HCEC 1CT (cell line): ENCODE measurements at regions not wholly inside any gene's neighbourhood (a gene's known extent, or its start where the extent isn't known, plus 50 kb on each side); places are given as distances from the start of the nearest gene placed in this dataset.
"Not testable (repeated sequence)": the region's sequence is repeated elsewhere in the genome, so short reads cannot be mapped to it uniquely, and the experiment has no call there.

ENCODE experiments used
- DNase-seq: peaks from one replicate; pipeline ENCODE4 v3.0.0-alpha.2; 2017

DNA sequence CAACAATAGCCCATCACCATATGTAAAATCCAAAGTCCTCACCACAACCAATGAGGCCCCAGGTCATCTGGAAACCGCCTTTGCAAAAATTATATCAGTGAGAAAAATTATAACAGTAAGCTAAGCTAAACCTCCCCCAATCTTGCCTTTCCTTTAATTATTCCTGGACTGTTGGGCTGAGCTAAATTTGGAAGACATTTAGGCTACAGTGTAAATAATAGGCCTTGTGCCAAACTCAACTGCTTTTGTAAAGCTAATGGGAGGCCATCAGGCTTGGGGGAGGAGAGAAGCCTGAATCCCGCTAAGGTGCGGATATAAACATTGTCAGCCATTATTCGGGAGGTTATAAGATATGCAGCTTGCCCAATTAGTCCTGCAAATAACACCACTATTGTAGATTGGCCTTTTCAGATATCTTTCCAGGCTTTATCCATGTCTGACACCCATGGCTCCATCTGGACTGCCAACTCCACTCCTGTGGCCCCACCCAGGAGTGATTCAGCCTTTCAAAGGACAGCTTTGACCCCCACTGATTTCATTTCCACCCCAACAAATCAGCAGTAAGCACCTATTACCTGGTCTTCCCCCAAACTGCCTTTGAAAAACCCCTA lies 53.0 kb upstream of the CA12 start:
- DNase-seq = no peak

DNA sequence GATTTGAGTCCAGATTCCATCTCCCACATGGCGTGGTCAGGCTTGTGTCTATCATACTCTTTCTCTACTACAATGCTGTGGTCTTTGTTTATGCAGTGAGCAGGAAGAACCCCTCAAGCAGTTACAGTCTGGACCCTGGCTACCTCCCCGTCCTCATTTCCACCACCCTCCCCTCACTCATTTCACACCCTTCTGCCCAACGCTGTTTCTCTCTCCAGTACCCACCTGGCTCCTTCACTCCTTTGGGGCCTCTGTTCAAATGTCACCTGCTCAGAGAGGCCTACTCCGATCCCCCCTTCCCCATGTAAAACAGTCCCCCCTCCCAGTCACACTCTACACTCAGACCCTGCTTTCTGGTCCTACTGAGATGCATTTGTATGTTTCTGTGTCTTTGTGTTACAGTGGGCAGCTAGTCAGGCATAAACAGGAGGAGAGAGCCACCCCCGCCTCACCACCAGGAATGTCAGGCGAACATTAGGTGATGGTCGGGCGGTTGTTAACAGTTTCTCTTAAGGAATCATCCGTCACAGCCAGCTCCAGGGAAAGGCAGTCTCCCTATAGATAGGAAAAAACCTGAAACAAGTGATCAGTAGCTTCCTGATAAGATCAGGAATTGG lies 53.7 kb upstream of the CA12 start:
- DNase-seq = no peak

DNA sequence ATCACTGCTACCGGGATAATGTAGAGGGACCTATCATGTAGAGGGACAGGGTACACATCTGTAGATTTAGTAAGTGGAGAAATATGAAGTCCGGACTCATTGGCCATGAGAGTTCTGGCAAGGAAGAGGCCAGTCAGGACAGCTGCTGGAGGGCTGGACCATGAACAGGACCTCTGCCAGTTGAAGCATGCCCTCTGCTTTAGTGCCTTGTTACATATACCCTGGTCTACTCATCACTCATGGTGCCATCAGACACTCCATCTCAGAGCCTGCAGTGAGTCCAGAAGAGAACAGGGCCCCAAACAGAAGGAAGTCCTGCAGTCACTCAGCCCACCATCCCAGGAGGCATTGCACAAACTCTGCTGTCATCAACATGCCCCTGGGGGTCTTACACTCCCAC lies 54.7 kb upstream of the CA12 start:
- DNase-seq = no peak

DNA sequence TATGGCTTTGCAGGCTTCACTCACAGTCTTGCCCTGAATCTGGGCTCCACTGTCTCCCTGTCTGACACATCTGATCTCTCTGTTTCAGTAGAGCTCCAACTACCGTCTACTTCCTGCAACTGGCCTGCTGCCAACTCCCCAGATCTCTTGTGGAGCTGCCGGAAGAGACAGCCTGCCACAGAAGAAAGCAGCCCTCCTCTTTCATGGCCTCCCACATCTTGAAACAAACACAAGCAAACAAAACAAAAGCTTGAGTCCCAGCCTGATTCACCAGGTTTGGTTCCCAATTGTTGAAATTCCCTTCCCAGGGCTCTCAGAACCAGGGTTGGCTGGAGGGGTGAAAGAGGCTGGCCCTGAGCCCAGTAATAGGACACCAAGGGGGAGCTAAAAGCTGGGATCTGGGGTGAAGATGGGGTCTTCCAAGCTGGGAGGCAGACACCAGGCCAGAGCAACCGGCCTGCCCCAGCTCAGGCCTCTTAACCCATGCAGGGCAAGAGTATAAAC lies 55.3 kb upstream of the CA12 start:
- DNase-seq = peak; percentile 87

DNA sequence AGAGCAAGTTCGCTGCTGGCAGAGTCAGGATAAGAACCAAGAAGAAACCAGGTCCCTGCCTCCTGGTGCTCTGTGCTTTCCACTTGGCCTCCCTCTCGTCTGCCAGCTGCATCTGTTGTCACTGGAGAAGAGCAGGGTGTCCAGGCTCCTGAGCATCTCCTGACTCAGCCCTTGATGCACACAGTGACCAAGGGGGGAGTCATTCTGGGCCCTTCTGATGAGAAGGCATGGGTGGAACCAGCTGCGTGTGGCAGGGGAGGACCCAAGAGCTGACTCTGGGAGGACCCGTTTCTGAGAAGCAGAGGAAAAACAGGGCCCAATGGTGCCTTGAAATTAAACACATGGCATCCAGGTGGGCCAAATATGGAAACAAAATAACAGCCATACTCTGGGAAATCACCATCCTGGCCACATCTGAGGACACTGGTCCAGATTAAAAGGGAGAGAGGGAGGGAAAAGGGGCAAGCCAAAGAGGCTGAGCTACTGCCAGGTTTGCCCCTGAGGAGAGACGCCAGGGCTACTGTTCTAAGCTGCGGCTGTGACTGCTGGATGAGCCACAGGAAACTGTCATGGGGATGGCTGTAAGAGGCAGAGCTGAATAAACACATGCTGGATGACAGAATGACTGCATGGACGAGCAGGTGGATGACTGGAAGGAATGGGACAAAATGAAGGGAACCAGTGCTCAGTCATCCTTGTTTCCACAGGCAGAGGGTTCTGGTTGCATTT lies 58.1 kb upstream of the CA12 start:
- DNase-seq = peak; percentile 26

DNA sequence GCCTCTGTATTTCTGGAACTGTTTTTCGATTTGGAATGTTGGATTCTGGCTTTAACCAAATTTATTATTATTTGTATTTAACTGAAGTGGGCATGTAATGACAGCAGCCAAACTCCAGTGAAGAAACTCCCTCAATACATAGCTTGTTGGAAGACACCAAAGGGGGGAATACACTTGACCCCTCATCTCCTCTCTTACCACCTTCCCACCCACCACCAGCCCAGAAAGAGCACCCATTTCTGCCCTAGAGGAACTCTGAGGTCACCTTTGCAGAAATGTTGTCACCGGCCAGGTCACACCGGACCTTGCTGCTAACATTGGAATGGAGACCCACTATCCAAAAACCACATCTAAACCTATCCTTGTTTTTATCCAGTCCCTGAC lies 58.6 kb upstream of the CA12 start:
- DNase-seq = no peak

DNA sequence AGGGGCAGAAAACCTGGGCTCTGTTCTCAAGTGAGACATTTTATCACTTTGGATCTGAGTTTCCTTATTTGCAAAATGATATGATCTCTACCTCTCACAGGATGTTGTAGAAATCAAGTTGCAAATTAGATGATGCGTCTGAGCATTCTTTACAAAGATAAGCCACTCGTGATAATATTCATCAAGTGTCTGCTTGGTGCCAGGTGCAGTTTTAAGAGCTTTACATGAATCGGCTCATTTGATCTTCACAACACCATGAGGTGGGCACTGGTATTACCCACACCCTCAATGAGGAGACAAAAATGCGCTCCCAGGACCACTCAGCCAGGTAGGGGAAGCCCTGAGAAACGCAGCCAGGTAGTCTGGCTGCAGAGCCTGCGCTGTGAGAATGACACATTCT lies 59.1 kb upstream of the CA12 start:
- no peak for DNase-seq

DNA sequence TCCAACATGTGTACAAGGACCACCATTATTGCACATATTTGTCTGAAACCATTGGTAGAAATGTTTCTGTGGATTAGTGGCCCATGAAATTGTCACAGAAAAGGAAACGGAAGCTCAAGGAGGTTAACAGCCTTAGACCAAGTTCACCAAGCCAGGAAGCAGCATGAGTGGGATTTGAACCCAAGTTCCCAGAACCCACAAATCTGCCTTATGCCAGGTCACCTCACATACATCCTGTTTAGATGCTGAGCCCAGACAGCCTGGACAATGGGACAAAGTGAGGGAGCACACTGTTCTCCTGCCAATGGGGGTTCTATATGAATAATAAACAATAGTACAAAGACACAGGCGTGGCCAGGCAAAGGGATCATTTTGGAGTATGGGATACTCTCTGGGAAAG lies 59.6 kb upstream of the CA12 start:
- no peak for DNase-seq

DNA sequence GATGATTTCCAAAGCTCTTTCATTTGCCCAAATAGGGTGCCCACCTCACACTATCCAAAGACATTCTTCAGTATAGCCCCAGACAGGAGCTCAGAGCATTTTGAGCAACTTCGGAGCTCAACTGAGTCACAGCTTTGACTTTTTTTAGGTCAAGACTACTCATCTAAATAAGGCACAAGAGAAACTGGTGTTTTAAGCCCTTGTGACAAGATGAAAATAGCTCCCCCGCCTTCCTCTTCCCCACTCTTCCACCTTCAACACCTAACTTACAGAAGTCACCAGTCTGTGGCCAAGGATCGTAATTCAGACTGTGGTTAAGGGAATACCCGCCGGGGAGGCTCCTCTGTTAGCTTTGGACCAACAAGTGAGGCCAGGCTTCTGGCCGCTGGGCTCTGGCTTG lies 60.4 kb upstream of the CA12 start:
- DNase-seq = no peak

DNA sequence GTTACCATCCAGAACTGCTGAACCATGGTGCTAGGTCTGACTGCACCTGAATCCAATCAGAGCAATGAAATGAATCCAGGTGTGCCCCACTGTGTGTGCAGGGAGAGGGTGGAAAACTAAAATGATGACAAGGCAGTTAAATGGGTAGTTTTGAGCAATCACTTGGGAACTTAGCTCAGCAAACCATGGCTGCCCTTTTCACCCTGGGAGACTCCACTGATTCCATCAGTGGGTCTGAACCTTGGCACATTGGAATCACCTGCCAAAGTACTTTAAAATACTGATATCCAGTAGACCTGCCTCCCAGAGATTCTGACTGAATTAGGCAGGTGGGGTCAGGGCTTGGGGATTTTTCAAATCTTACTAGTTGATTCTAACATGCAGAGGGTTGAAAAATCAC lies 59.8 kb upstream of the USP3 start:
- DNase-seq = no peak

DNA sequence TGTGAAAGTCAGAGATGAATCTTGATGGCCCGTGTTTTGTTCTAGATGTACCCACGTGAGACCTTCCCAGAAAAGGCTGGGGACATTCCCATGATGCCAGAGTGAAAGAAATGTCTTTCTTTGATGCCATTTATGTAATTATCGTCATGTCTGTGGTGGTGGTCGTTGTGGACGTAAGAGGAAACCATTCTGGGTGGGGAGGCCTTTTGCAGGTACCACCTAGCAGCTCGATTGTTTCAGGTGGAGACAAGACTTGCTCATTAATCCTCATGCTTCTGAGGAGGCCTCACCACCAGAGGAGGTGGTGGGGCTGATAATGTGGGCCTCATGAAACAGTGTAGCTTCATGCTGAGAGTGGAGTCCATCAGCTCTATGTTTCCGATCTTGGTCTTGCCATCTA lies 58.1 kb upstream of the USP3 start:
- DNase-seq = no peak

DNA sequence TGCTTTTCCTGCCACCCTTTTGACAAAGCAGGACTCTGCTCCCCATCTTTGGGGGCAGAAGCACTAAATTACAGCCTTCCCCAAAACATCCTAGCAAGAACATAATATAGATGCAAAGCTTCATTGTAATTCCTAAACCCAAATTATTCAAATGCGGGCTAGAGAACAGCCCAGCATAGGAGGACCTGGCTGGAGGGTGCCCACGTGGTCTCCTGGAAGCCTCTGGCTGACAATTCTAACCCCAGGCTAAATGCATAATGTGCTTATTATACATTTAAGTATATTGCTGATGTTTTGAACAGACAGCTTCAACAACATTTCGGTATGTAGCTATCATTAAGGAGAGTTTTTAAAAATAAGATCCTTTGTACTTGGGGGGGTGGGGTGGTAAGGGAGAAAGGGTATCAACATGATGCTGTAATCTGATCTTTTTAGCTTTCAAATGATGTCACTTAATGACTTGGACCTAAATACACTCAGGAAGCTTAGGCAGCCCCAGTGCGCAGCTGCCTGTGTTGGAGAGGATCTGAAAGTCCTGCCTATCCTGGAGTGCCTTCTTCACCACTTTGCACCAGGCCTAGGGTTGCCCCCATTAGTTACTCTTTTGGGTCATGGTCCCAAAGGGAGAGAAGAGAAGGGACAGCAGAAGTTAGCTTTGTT lies 57.2 kb upstream of the USP3 start:
- no peak for DNase-seq

DNA sequence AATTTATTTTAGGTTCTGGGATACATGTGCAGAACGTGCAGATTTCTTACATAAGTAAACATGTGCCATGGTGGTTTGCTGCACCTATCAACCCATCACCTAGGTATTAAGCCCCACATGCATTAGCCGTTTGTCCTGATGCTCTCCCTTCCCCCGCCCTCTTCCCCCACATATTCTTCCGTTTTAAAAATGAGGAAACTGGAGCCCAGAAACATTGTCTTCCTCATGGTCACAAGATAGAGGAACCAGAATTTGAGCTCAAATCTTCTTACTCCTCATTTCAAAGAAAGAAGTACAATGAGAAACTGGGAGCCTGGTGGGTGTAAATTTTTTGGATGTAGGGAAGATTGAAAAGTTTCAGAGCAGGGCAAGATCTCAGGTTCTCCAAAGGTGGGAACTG lies 56.1 kb upstream of the USP3 start:
- no peak for DNase-seq

DNA sequence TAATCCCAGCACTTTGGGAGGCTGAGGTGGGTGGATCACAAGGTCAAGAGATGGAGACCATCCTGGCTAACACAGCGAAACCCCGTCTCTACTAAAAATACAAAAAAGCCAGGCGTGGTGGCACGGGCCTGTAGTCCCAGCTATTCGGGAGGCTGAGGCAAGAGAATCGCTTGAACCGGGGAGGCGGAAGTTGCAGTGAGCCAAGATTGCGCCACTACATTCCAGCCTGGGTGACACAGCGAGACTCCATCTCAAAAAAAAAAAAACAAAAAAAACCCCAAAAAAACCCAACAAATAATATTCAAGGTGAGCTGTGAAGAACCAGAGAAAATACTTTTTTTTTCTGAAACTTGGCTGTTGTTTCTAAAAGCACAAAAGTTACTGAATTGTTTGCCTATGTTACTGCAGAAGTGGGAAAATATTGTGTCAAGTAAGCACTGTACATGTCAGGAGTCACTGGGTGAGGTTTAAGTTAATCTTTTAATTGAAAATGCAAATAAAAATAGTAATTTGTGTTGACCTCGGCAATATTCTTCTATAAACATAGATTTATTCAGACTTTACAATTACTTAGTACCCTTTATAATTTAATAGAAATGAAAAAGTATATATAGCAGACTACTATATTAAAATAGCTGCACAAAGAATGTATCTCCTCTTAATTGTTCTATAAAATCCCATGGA lies 55.4 kb upstream of the USP3 start:
- DNase-seq = not testable (repeated sequence)

DNA sequence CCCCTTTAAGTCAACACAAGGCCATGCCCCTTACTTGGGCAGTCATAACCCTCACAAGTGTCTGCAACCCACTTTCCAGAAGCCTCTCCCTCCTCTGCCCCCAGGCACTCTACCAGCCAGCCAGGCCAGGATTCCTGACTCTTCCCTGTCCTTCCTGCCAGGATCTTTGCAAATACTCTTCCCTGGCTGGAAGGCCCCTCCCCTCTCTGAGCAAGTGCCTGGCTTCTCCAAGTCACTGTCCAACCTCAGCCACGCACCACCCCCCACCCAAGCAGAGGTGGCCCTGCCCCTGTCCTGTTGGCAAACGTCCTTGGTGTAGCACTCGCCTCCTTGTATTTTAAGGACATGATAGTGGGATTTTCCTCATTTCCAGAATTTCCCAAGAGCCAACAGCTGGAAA lies 54.7 kb upstream of the USP3 start:
- no peak for DNase-seq

DNA sequence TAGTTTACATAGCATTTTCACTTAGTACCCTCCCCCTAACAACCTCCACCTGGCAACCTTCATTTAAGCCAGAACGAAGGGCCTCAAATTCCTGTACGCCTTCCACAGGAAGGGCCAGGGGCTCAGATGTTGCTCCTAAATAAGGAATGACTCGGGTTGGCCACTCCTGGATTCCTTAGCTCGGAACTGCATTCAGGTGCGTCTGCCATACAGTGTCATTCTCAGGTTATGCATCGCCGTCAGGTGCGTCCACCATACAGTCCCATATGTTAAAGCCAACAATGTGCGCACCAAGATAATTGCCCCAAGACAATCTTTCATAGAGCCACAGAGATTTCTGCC lies 53.5 kb upstream of the USP3 start:
- no peak for DNase-seq

DNA sequence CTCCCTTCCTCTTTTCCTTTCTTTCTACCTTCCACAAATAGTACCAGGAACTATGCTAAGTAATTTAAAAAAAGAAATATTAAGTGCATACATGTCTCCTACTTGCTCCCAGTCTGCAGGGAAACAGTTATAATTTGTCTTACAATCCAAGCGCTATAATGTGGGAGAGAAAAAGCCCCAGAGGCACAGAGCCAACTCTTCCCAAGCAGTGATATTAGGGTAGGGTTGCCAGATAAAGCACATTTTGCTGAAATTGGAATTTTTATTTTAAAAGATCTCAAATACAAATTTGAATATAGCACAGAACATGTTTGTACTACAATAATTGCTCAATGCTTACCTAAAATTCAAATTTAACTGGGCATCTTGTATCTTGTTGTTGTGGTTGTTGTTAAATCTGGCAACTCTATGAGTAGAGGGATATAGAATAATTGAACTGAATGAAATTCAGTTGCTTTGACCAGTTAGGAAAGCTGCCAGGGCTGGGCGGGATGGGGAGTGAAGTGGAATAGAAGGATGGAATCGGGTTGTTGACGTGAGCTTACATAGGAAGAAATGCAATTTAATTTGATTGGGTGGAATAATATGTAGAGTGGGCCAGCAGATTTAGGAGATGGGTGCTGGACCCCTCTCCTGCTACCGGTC lies 52.6 kb upstream of the USP3 start:
- no peak for DNase-seq

DNA sequence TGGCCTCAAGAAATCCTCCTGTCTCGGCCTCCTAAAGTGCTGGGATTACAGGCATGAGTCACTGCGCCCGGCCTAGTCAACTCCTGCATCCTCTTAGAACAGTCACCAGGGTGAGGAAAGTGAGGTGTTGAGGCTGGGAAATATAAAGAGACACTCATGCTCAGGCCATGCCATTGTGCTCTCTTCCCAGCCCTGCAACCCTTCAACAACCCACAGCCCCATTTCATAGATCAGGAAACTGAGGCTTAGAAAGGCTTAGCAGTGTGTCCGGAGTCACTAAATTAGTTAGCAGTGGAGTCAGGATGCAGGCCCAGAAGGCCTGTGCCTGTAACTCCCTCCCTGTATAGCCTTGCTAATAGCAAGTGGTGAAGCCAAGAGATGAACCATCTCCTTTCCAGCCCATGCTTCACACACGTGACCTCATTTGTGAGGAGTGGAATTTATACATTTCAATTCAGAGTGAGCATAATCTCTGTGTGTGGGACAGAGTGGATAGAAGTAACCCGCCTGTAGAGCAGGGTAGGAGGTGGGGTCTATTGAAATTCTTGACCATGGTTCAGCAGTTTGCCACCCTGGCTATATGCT lies 51.7 kb upstream of the USP3 start:
- DNase-seq = no peak

DNA sequence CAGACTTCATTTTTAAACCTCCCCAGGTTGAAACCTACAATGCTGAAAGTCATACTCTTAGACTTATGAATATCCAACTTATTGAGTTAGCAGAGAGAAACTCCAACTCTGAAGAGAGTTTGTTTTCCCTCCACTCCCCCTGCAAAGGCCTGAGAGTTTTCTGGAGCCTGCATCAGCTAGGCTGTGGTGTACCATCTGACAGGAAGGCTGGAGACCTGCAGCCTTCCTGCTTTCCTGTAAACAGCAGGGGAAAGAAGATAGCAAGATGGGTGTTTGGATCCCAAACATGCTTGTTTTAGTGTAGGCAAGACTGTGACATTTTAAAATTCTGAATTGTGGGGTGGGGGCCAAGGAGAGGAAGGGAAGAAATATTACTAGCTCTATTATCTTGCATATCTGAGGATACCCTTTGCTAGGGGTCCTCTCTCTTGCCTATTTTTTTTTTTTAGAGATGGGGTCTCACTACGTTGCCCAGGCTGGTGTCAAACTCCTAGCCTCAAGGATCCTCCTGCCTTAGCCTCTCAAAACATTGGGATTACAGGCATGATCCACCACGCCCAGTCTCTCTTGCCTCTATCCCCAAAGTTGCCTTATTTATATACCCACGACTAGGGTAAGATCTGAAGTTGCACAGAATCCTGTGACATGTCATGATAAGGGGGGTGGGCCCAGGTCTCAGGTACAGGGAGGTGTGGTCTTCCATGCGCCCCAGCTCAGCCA lies 51.0 kb upstream of the USP3 start:
- no peak for DNase-seq

DNA sequence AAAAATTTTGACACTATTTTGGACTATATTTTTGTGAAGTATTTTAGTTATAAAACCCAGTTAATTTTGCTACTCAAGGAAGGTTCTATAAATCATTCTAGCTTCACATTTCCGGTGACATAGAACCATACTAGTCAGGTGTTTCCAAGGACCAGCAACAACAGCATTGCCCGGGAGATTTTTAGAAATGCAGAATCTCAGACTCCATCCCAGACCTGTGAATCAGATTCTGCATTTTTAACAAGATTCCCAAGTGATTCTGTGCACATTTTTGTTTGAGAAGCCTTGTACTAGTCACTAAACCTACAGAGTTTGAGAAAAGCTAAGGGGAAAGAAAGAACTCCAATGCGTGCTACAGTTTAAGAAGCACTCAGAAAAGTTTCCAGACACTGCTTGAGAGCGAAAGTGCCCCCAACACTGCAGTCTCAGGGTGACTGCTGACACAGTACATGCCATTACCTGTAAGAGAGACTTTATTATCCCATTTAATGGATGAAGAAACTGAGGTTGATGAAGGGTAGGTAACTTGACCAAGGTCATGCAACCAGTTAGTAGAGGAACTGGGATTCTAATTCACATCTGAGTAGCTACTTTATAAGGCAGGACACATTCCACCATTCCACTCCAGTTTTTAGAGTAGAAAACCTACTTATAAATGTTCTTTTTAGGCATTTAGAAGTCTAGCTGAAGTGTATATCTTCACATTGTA lies 49.7 kb upstream of the USP3 start:
- no peak for DNase-seq
